Kidney (tissue), 13 donors: ENCODE measurements at regions not wholly inside any gene's neighbourhood (a gene's known extent, or its start where the extent isn't known, plus 50 kb on each side); places are given as distances from the start of the nearest gene placed in this dataset.

Source experiments
- DNase-seq, 5 donors: peaks; one replicate each; pipeline ENCODE4 v3.0.0-alpha.2; 2013 to 2020
- FAIRE-seq: peaks from 2 replicates; lab custom pipeline; 2012; peaks lifted over from hg19 to GRCh38; lab: Jason Lieb, UNC
- H3K27ac ChIP-seq, 2 donors: one replicate each; pipeline ENCODE4 v1.7.0; 2013; ENCODE audit warnings: low read depth in 2 of 2, low read length in 2 of 2, inconsistent platforms in 1 of 2
- H3K27me3 ChIP-seq: one replicate; pipeline ENCODE4 v1.7.1; 2013; ENCODE audit warnings: low read length, inconsistent platforms; ENCODE audit not compliant: control insufficient read depth, insufficient read depth
- H3K36me3 ChIP-seq, 3 donors: one replicate each; pipeline versions ENCODE4 v1.7.0 to v1.7.1; 2013; ENCODE audit warnings: low read length in 3 of 3, control low read depth in 1 of 3, inconsistent platforms in 1 of 3; ENCODE audit not compliant: insufficient read depth in 3 of 3, control insufficient read depth in 2 of 3
- H3K4me1 ChIP-seq, 3 donors: one replicate each; pipeline versions ENCODE4 v1.7.0 to v1.7.1; 2013; ENCODE audit warnings: low read length in 3 of 3, inconsistent platforms in 1 of 3, low read depth in 1 of 3; ENCODE audit not compliant: control insufficient read depth in 2 of 3, insufficient read depth in 2 of 3
- H3K4me3 ChIP-seq, 3 donors: one replicate each; pipeline versions ENCODE4 v1.7.0 to v1.8.1; 2013; ENCODE audit warnings: low read length in 3 of 3, control low read depth in 1 of 3, inconsistent platforms in 1 of 3
- H3K9ac ChIP-seq, 3 donors: one replicate each; pipeline versions ENCODE4 v1.7.0 to v1.7.1; 2013; ENCODE audit warnings: low read length in 3 of 3, control low read depth in 1 of 3, inconsistent platforms in 1 of 3
- H3K9me3 ChIP-seq, 3 donors: one replicate each; pipeline versions ENCODE4 v1.7.0 to v1.7.1; 2013; ENCODE audit warnings: low read length in 3 of 3, control low read depth in 1 of 3, inconsistent platforms in 1 of 3; ENCODE audit not compliant: control insufficient read depth in 2 of 3, insufficient read depth in 1 of 3
- intact Hi-C: fragments of 100-400 bp; cut with DNase I; formaldehyde crosslinking; loops from one replicate; pipeline ENCODE4 v1.11.1; 2022
- TF ChIP-seq, protein P1 (sequence below): IDR thresholded peaks from 3 replicates; pipeline ENCODE4 v1.5.1; 2012; ENCODE audit warnings: mild to moderate bottlenecking, moderate library complexity, borderline replicate concordance; ENCODE audit not compliant: insufficient read depth; ENCODE audit errors: extremely low read depth
- donor health status: control.
- donor health status: control.
- donor health status: control.
- donor health status: control.
- donor health status: control.
- donor health status: DM: yes; HTN: yes; CAD: no.
- donor health status: Normal renal cell carcinoma (clear cell type).

DNA sequence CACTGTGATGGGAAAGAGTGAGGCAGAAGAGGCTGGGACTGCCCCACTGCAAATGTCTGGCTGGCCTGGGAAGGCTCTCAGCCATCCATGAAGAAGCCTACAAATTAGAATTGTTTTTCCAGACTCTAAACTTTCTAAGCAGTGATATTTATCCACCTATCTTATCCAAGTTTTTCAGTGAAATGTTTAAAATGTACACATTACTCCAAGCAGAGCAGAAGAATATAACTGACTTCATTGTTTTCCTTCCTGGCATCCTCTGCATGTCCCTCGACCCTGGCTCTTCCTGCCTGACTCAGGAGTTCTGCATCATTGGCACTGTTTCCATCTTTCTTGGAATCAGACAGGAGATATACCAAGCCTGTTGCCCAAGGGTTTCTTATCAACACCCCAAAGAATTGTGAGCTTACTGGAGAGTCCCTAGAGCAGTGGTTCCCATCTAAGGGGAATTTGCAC, 401.5 kb upstream of the PROK2 start:
- no peak overlapping the region for H3K9ac ChIP-seq
- no peaks in the 10 kb centered on the region for H3K27me3 ChIP-seq
- no peak for DNase-seq
- no peak overlapping the region for H3K4me3 ChIP-seq
- no peaks in the 10 kb centered on the region for H3K36me3 ChIP-seq
- TF ChIP-seq, protein P1, sequence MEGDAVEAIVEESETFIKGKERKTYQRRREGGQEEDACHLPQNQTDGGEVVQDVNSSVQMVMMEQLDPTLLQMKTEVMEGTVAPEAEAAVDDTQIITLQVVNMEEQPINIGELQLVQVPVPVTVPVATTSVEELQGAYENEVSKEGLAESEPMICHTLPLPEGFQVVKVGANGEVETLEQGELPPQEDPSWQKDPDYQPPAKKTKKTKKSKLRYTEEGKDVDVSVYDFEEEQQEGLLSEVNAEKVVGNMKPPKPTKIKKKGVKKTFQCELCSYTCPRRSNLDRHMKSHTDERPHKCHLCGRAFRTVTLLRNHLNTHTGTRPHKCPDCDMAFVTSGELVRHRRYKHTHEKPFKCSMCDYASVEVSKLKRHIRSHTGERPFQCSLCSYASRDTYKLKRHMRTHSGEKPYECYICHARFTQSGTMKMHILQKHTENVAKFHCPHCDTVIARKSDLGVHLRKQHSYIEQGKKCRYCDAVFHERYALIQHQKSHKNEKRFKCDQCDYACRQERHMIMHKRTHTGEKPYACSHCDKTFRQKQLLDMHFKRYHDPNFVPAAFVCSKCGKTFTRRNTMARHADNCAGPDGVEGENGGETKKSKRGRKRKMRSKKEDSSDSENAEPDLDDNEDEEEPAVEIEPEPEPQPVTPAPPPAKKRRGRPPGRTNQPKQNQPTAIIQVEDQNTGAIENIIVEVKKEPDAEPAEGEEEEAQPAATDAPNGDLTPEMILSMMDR: no peak
- intact Hi-C loops: no loop called here
- no peaks in the 10 kb centered on the region for H3K4me1 ChIP-seq
- H3K9me3 ChIP-seq: no peaks in the 10 kb centered on the region
- H3K27ac ChIP-seq: no peak overlapping the region
- no peak for FAIRE-seq

DNA sequence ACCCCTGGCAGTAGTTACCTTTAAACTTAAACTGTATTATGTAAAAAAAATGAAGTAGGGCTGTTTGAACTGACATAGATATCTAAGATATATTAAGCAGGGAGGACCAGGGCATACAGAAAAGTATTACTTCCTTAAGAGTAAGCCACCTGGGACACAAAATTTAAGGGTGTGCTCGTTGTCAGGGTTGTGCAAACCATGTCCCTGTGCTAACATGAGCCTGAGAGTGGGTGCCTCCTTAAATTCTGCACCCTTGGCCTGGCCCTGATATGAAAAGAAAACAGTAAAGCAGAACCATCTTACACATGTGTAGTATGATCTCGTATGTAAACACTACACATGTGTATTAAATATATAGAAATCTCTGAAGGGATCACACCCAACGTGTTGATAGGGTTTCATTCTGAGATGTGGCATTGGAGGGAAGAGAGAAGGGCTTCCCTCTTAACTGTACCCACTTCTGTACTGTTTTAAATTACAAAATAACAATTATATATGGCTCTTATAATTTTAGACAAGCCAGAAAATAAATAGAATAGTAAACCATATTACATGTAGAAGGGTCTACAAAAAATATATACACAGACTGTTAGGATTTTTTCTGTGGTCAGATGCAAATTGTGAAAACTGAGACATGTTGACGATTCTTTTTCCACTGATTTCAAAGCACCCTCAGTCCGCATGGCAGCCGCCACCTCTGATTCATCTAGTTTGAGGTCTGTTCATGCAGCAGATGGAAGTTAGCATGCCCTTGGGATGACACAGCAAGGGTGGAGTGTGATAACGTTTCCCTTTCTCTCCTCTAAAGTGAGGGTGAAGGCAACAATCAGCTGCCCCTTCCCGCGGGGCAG, 400.8 kb upstream of the PROK2 start:
- H3K4me3 ChIP-seq: no peak overlapping the region
- no peaks in the 10 kb centered on the region for H3K36me3 ChIP-seq
- TF ChIP-seq, protein P1: no peak
- intact Hi-C loops: no loop called here
- DNase-seq (no peak), FAIRE-seq (no peak)
- no peak overlapping the region for H3K27ac ChIP-seq
- H3K27me3 ChIP-seq: no peaks in the 10 kb centered on the region
- H3K4me1 ChIP-seq: no peaks in the 10 kb centered on the region
- H3K9ac ChIP-seq: no peak overlapping the region
- no peaks in the 10 kb centered on the region for H3K9me3 ChIP-seq

DNA sequence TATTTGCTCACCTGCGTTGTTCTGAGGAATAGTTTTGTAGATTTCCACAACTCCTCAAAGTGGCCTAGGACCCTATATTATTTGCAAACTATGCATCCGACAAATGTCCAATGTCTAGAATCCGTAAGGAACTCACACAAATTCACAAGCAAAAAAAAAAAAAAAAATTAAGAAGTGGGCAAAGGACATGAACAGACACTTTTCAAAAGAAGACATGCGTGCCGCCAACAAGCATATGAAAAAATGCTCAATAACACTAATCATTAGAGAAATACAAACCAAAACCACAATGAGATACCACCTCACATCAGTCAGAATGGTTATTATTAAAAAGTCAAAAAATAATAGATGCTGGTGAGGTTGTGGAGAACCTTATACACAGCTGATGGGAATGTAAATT, 398.5 kb upstream of the PROK2 start:
- intact Hi-C loops: no loop called here
- no peaks in the 10 kb centered on the region for H3K36me3 ChIP-seq
- H3K4me3 ChIP-seq: no peak overlapping the region
- FAIRE-seq (no peak), DNase-seq (no peak)
- TF ChIP-seq, protein P1: no peak
- no peak overlapping the region for H3K27ac ChIP-seq
- H3K4me1 ChIP-seq: no peaks in the 10 kb centered on the region
- H3K9me3 ChIP-seq: no peaks in the 10 kb centered on the region
- no peak overlapping the region for H3K9ac ChIP-seq
- H3K27me3 ChIP-seq: no peaks in the 10 kb centered on the region
